ENCODE measurements at regions not wholly inside any gene's neighbourhood (a gene's known extent, or its start where the extent isn't known, plus 50 kb on each side); places are given as distances from the start of the nearest gene placed in this dataset.

DNA sequence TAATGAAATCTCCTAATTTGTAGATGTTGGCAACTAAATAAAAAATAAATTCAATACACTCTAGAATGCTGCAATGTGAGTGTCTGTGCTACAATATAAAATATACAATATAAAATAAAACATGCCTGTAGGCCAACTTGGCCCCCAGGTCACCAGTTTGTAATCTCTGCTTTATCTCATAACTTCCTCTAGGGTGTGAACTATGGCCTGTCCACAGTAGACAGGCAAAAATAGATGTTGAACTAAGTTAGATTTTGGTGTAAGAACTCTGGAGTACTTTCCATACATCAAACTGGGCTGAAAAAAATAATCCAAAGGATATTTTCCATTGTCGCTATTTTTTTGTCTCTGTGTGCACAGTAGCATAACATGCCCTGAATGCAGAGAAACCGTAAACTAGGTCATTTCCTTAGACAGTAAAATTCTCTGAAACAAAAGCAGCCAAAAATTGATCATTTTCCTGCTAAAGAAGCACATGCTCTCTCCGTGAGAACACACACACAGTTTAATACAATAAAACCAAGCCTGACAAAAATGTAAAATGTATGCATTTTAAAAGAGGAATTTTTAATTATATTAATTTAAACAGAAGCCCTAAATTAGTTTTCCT lies 98.5 kb upstream of the ZFP64 start:
- no peak for TF ChIP-seq POLR2A (IDR thresholded peaks at IDR 0.05; ENCODE audit: low read depth, low read length)
- TF ChIP-seq TAF1 (IDR thresholded peaks at IDR 0.05; ENCODE audit: borderline replicate concordance, low read depth, low read length) = no peak
- TF ChIP-seq POLR2AphosphoS5 (IDR thresholded peaks at IDR 0.05; ENCODE audit: low read depth, low read length) = no peak

Measured in GM12892 (cell line).